ACC112 (cell line): ENCODE measurements at regions not wholly inside any gene's neighbourhood (a gene's known extent, or its start where the extent isn't known, plus 50 kb on each side); places are given as distances from the start of the nearest gene placed in this dataset.

Experiments used
- H2AFZ ChIP-seq: fragments of 200-600 bp; sonication (generic); one replicate; pipeline ENCODE4 v1.6.0; 2017; ENCODE audit warnings: antibody characterized with exemption, low read length; ENCODE audit not compliant: unreplicated experiment
- H3K27ac ChIP-seq: fragments of 200-600 bp; sonication (generic); 2 replicates; pipeline ENCODE4 v1.5.1; 2014; ENCODE audit warnings: low read depth, mild to moderate bottlenecking, antibody characterized with exemption, low read length, moderate library complexity
- H3K27me3 ChIP-seq: fragments of 200-600 bp; sonication (generic); 2 replicates; pipeline ENCODE4 v1.6.1; 2014; ENCODE audit warnings: mild to moderate bottlenecking, antibody characterized with exemption, low read length, moderate library complexity, mixed read lengths; ENCODE audit not compliant: insufficient read depth
- H3K36me3 ChIP-seq: fragments of 200-600 bp; sonication (generic); 2 replicates; pipeline ENCODE4 v1.6.1; 2016; ENCODE audit warnings: mild to moderate bottlenecking, antibody characterized with exemption, low read length, moderate library complexity, mixed read lengths; ENCODE audit not compliant: insufficient read depth
- H3K4me1 ChIP-seq: fragments of 200-600 bp; sonication (generic); one replicate; pipeline ENCODE4 v1.6.1; 2016; ENCODE audit warnings: low read length, mixed read lengths; ENCODE audit not compliant: insufficient read depth, unreplicated experiment, control insufficient read depth
- H3K4me3 ChIP-seq: fragments of 200-600 bp; sonication (generic); 2 replicates; pipeline ENCODE4 v1.5.1; 2014; ENCODE audit warnings: mild to moderate bottlenecking, low read depth, low read length
- H3K79me2 ChIP-seq: fragments of 200-600 bp; sonication (generic); one replicate; pipeline ENCODE4 v1.6.0; 2016; ENCODE audit warnings: low read length; ENCODE audit not compliant: control insufficient read depth, unreplicated experiment, insufficient read depth

GRCh38 chr6:169158691-169159090 lies 95.0 kb downstream of the THBS2 start:
- H3K27ac ChIP-seq, result no peak overlapping the region
- peak overlapping the region; percentile 41 for H2AFZ ChIP-seq
- H3K4me1 ChIP-seq, result peaks cover 22% of the 10 kb centered on the region
- H3K79me2 ChIP-seq, result no peaks in the 10 kb centered on the region
- H3K4me3 ChIP-seq, result no peak overlapping the region
- no peaks in the 10 kb centered on the region for H3K27me3 ChIP-seq
- H3K36me3 ChIP-seq, result no peaks in the 10 kb centered on the region

GRCh38 chr6:169158174-169158573 lies 95.5 kb downstream of the THBS2 start:
- H2AFZ ChIP-seq, result peak overlapping the region; percentile 41
- no peaks in the 10 kb centered on the region for H3K36me3 ChIP-seq
- no peaks in the 10 kb centered on the region for H3K27me3 ChIP-seq
- H3K27ac ChIP-seq, result no peak overlapping the region
- H3K4me1 ChIP-seq, result peaks cover 17% of the 10 kb centered on the region
- H3K79me2 ChIP-seq, result no peaks in the 10 kb centered on the region
- H3K4me3 ChIP-seq, result 0 out of 2 replicates have a peak overlapping the region, but pooled peaks have one; percentile 10

- Histone ChIP-seq H2AFZ (no peak overlapping the region), H3K4me3 (no peak overlapping the region), H3K27me3 (no peaks in the 10 kb centered on the region), H3K27ac (no peak overlapping the region), H3K79me2 (no peaks in the 10 kb centered on the region), H3K4me1 (peaks cover 13% of the 10 kb centered on the region), H3K36me3 (no peaks in the 10 kb centered on the region)
Measured at GRCh38 chr6:169157197-169158148, 96.2 kb downstream of the THBS2 start.

GRCh38 chr6:169156793-169157147 lies 96.9 kb downstream of the THBS2 start:
- Histone ChIP-seq H3K27ac (no peak overlapping the region), H3K27me3 (no peaks in the 10 kb centered on the region), H3K4me3 (no peak overlapping the region), H2AFZ (no peak overlapping the region), H3K4me1 (peaks cover 6% of the 10 kb centered on the region), H3K36me3 (no peaks in the 10 kb centered on the region), H3K79me2 (no peaks in the 10 kb centered on the region)

GRCh38 chr6:169156108-169156792 lies 97.4 kb downstream of the THBS2 start:
- H3K27ac ChIP-seq, result no peak overlapping the region
- no peak overlapping the region for H2AFZ ChIP-seq
- no peak overlapping the region for H3K4me3 ChIP-seq
- H3K36me3 ChIP-seq, result no peaks in the 10 kb centered on the region
- no peaks in the 10 kb centered on the region for H3K79me2 ChIP-seq
- no peaks in the 10 kb centered on the region for H3K27me3 ChIP-seq
- H3K4me1 ChIP-seq, result peaks cover 6% of the 10 kb centered on the region

- Histone ChIP-seq H3K27me3 (no peaks in the 10 kb centered on the region), H3K4me3 (no peak overlapping the region), H3K79me2 (no peaks in the 10 kb centered on the region), H2AFZ (no peak overlapping the region), H3K27ac (no peak overlapping the region), H3K4me1 (peaks cover 6% of the 10 kb centered on the region), H3K36me3 (no peaks in the 10 kb centered on the region)
Measured at GRCh38 chr6:169155481-169155880, 98.2 kb downstream of the THBS2 start.

- H2AFZ ChIP-seq, result no peak overlapping the region
- H3K27ac ChIP-seq, result no peak overlapping the region
- peaks cover 3% of the 10 kb centered on the region for H3K4me1 ChIP-seq
- H3K36me3 ChIP-seq, result no peaks in the 10 kb centered on the region
- no peaks in the 10 kb centered on the region for H3K27me3 ChIP-seq
- H3K4me3 ChIP-seq, result no peak overlapping the region
- H3K79me2 ChIP-seq, result no peaks in the 10 kb centered on the region
Measured at GRCh38 chr6:169153401-169153800, 100.2 kb downstream of the THBS2 start.

GRCh38 chr6:169146521-169146920 lies 107.1 kb downstream of the THBS2 start:
- Histone ChIP-seq H3K27ac (no peak overlapping the region), H2AFZ (no peak overlapping the region), H3K36me3 (no peaks in the 10 kb centered on the region), H3K4me1 (no peaks in the 10 kb centered on the region), H3K4me3 (no peak overlapping the region), H3K27me3 (no peaks in the 10 kb centered on the region), H3K79me2 (no peaks in the 10 kb centered on the region)

- H3K79me2 ChIP-seq, result no peaks in the 10 kb centered on the region
- H2AFZ ChIP-seq, result no peak overlapping the region
- no peak overlapping the region for H3K4me3 ChIP-seq
- no peak overlapping the region for H3K27ac ChIP-seq
- H3K27me3 ChIP-seq, result no peaks in the 10 kb centered on the region
- H3K36me3 ChIP-seq, result no peaks in the 10 kb centered on the region
- H3K4me1 ChIP-seq, result no peaks in the 10 kb centered on the region
Measured at GRCh38 chr6:169145991-169146501, 107.6 kb downstream of the THBS2 start.

GRCh38 chr6:169145496-169145895 lies 108.2 kb downstream of the THBS2 start:
- no peaks in the 10 kb centered on the region for H3K4me1 ChIP-seq
- H3K27ac ChIP-seq, result no peak overlapping the region
- H2AFZ ChIP-seq, result no peak overlapping the region
- no peaks in the 10 kb centered on the region for H3K79me2 ChIP-seq
- H3K4me3 ChIP-seq, result no peak overlapping the region
- no peaks in the 10 kb centered on the region for H3K36me3 ChIP-seq
- no peaks in the 10 kb centered on the region for H3K27me3 ChIP-seq
